Epithelial cell of proximal tubule (primary cell): ENCODE measurements at regions not wholly inside any gene's neighbourhood (a gene's known extent, or its start where the extent isn't known, plus 50 kb on each side); places are given as distances from the start of the nearest gene placed in this dataset.
A peak's percentile ranks its signal among the peaks of the same experiment; 100 is the strongest.

Experiments
- DNase-seq: peaks from one replicate; pipeline ENCODE4 v3.0.0-alpha.2; 2011; ENCODE audit warnings: low read depth
- H3K4me3 ChIP-seq: 2 replicates; pipeline ENCODE4 v1.5.1; 2011; ENCODE audit warnings: low read depth, mild to moderate bottlenecking, low read length
- TF ChIP-seq, protein P1 (sequence below): conservative IDR thresholded peaks from 2 replicates; pipeline ENCODE4 v1.5.1; 2012; ENCODE audit warnings: low read depth, mild to moderate bottlenecking, low read length

GRCh38 chr1:73953586-73953985 is 244.4 kb downstream of the LRRIQ3 start:
- TF ChIP-seq, protein P1, sequence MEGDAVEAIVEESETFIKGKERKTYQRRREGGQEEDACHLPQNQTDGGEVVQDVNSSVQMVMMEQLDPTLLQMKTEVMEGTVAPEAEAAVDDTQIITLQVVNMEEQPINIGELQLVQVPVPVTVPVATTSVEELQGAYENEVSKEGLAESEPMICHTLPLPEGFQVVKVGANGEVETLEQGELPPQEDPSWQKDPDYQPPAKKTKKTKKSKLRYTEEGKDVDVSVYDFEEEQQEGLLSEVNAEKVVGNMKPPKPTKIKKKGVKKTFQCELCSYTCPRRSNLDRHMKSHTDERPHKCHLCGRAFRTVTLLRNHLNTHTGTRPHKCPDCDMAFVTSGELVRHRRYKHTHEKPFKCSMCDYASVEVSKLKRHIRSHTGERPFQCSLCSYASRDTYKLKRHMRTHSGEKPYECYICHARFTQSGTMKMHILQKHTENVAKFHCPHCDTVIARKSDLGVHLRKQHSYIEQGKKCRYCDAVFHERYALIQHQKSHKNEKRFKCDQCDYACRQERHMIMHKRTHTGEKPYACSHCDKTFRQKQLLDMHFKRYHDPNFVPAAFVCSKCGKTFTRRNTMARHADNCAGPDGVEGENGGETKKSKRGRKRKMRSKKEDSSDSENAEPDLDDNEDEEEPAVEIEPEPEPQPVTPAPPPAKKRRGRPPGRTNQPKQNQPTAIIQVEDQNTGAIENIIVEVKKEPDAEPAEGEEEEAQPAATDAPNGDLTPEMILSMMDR: no peak
- H3K4me3 ChIP-seq: no peak overlapping the region
- no peak for DNase-seq

DNA sequence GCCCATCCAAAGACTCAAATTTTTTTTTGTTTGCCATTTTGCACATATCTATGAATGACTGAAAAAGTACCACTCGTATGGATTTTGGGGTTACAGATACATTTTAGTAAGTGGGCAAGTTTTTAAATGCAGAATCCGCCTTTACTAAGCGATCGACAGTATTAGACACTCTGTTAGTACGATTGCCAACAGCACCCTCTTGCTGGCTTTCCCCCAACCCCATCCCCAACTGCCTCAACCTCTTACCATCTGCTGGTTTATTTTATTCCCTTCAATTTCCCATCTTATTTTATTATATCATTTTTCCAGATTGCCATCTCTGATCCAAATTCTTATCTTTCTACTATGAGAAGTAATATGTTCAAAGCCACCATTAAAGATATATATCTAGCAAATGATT is 244.8 kb downstream of the LRRIQ3 start:
- H3K4me3 ChIP-seq: no peak overlapping the region
- TF ChIP-seq, protein P1: no peak
- DNase-seq: no peak

DNA sequence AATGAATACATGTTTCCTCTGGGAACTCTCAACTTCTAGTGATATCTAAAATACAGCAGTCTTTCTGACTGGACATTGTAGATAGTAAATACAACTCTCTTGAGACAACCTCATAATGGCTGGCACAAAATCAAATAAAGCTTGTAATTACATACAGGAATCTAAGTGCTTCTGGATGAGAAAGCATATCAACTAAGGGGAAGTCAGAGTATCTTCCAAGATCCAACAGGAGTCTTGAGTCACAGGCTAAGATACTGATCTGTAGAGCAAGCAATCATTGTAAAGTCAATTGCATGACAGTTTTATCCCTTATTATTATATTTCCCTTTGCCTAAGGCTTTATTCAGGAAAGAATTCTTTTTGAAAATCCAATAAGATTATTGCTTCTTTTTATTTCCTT is 249.9 kb downstream of the LRRIQ3 start:
- no peak for DNase-seq
- TF ChIP-seq, protein P1: no peak
- no peak overlapping the region for H3K4me3 ChIP-seq

DNA sequence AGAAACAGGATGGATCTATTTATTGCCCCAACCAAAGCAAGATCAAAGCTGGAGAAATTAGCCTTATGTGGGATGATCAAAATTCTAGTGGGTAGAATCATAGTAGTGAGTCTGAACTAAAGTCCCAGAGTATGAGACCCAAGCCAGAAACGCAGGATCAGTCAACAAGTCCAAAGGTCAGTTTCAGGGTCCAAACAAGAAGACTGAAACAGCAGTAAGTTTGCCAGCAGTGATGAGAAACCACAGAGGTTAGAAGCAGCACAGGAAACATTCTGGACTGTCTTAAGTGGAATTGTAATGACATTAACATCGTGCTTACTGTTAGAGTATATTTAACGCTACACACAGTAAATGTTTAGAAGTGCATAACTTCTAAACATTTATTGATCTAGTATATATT is 251.0 kb downstream of the LRRIQ3 start:
- peak; percentile 9 for DNase-seq
- H3K4me3 ChIP-seq: no peak overlapping the region
- TF ChIP-seq, protein P1: no peak

- DNase-seq: peak; percentile 44
- TF ChIP-seq, protein P1: no peak
- no peak overlapping the region for H3K4me3 ChIP-seq
These were observed 254.7 kb downstream of the LRRIQ3 start for GRCh38 chr1:73943270-73943669.

DNA sequence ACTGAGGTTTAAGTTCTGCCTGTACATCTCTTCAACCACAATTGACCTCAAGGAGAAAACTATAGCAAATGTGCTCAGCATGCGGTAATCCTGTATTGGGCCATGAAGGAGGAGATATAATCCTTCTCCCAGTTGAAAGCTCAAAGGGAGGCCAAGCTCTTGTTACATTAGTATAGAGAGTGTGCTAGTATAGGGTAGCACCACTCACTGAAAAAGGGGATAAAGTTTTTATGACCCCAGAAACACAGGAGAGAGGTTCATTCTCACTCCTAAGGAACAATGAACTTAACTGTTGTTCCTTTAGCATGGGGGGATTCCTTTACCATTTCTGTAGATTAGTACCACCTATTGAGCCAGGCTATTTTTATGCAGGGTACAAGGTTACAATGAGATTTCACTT is 267.7 kb downstream of the LRRIQ3 start:
- no peak for DNase-seq
- H3K4me3 ChIP-seq: no peak overlapping the region
- TF ChIP-seq, protein P1: no peak

GRCh38 chr1:73914951-73915350 is 283.0 kb downstream of the LRRIQ3 start:
- TF ChIP-seq, protein P1: no peak
- H3K4me3 ChIP-seq: no peak overlapping the region
- DNase-seq: no peak
